NB4 (cell line): ENCODE measurements at regions not wholly inside any gene's neighbourhood (a gene's known extent, or its start where the extent isn't known, plus 50 kb on each side); places are given as distances from the start of the nearest gene placed in this dataset.

ENCODE experiments used
- CTCF ChIP-seq: IDR thresholded peaks from one replicate; pipeline ENCODE4 v1.5.1; 2012; ENCODE audit warnings: low read depth, low read length
- MAX ChIP-seq: IDR thresholded peaks from 2 replicates; pipeline ENCODE4 v1.6.1; 2011; ENCODE audit warnings: low read depth, low read length
- MYC ChIP-seq: IDR thresholded peaks from 2 replicates; pipeline ENCODE4 v1.6.1; 2011; ENCODE audit warnings: low read depth, low read length
- POLR2A ChIP-seq: IDR thresholded peaks from 2 replicates; pipeline ENCODE4 v1.6.1; 2011; ENCODE audit warnings: mild to moderate bottlenecking; ENCODE audit not compliant: insufficient read length; ENCODE audit errors: extremely low read depth

- TF ChIP-seq CTCF (no peak), MAX (no peak), POLR2A (no peak), MYC (no peak)
Measured at GRCh38 chr10:10800961-10801360, 216.7 kb upstream of the CELF2 start.
